ENCODE measurements at regions not wholly inside any gene's neighbourhood (a gene's known extent, or its start where the extent isn't known, plus 50 kb on each side); places are given as distances from the start of the nearest gene placed in this dataset.

DNA sequence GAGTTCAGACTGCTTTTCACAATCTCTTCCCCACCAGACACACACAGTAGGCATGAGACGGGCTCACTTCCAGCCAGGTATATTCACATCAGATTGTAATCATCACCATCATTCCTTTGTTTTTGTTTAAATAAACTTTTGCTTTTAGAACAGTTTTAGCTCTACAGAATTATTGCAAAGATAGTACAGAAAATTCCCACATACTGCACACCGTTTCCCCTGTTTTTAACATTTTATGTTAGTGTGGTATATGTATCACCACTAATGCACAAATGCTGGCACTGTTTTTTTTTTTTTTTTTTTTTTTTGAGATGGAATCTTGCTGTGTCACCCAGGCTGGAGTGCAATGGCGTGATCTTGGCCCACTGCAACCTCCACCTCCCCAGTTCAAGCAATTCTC lies 83.3 kb upstream of the ANO1 start:
- DNase-seq (ENCODE audit: low read depth): no peak

DNA sequence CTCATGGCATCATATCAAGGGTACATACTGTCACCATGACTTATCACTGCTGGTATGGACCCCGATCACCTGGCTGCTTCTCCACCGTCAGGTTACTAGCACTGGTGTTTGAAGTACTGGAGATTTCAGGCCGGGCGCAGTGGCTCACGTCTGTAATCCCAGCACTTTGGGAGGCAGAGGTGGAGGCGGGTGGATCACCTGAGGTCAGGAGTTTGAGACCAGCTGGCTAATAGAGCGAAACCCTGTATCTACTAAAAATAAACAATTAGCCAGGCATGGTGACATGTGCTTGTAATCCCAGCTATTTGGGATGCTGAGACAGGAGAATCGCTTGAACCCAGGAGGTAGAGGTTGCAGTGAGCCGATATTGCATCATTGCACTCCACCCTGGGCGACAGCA lies 82.4 kb upstream of the ANO1 start:
- DNase-seq (ENCODE audit: low read depth): no peak

- DNase-seq (ENCODE audit: low read depth): no peak
These were observed 81.7 kb upstream of the ANO1 start for GRCh38 chr11:69996451-69996850.

DNA sequence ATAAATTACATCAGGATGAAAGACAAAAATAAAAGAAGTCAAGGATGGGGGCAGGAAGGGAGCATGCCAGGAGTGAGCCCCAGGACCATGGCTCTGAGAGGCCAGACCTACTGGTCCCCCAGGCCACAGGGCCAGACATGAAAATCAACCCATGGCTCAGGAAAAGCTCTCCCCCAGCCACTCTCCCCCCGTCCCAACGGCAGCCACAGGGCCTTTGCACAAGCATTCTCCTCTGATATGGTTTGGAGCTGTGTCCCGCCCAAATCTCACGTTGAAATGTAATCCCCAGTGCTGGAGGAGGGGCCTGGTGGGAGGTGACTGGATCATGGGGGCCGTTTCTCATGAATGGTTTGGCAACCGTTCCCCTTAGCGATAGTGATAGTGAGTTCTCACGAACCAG lies 80.8 kb upstream of the ANO1 start:
- no peak for DNase-seq (ENCODE audit: low read depth)

DNA sequence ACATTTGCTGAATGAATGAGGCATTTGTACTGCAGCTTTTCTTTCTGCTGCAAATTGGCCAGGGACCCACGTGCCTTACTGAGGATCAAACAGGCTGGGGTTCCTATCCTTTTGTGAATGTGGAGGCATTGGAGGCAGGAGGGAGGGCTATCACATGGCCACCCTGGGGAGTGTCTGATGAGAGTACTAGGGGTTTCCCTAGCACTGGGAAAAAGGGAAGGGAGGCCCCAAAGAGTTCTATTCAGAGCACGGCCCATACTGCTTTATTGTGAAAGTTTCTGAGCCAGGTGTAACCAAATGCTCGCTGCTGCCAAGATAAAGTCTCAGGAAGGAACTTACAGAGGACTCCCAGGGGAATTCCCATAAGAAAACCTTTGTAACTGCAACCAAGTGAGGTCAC lies 78.4 kb upstream of the ANO1 start:
- DNase-seq (ENCODE audit: low read depth): no peak

DNA sequence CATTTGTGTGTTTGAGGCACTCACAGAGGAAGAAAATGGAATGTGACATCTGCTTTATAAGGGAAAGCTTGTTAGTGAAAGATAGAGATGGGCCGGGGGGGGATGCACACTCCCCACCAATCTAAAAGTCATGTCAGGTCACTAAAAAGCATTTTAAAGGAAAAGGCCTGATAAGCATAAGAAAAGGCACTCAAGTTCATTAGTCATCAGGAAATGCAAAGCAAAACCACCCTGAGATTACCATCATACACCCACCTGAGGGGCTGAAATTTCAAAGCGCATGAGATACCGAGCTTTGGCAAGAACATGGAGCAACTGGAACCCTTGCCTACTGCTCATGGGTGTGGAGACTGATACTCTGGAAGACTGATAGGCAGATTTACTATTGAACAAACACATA lies 77.9 kb upstream of the ANO1 start:
- DNase-seq (ENCODE audit: low read depth): no peak

GRCh38 chr11:70001246-70001645 lies 76.9 kb upstream of the ANO1 start:
- DNase-seq (ENCODE audit: low read depth): no peak

- DNase-seq (ENCODE audit: low read depth): peak; percentile 22
These were observed 75.7 kb upstream of the ANO1 start for GRCh38 chr11:70002433-70002832.

- peak; percentile 60 for DNase-seq (ENCODE audit: low read depth)
These were observed 72.9 kb upstream of the ANO1 start for GRCh38 chr11:70005107-70005818.

GRCh38 chr11:70007796-70008195 lies 70.3 kb upstream of the ANO1 start:
- DNase-seq (ENCODE audit: low read depth): no peak

DNA sequence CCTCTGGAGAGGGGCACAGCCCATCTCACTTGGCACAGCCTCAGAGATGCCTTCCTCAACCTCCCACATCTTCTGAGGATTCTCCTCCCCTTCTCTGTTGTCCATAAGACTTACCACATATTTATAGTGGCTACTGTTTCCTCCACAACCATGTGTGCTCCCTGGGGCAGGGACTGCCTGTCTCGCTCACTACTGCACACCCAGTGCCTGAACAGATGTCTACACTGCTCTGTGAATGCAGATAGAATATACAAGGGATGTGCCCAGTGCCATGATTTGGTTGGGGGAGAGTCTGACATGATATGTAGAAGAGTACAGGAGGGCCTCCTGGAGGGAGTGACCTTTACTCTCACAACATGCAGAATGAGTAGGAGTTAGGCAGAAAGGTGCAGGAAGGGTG lies 67.3 kb upstream of the ANO1 start:
- no peak for DNase-seq (ENCODE audit: low read depth)

GRCh38 chr11:70012134-70012733 lies 65.9 kb upstream of the ANO1 start:
- DNase-seq (ENCODE audit: low read depth): no peak

DNA sequence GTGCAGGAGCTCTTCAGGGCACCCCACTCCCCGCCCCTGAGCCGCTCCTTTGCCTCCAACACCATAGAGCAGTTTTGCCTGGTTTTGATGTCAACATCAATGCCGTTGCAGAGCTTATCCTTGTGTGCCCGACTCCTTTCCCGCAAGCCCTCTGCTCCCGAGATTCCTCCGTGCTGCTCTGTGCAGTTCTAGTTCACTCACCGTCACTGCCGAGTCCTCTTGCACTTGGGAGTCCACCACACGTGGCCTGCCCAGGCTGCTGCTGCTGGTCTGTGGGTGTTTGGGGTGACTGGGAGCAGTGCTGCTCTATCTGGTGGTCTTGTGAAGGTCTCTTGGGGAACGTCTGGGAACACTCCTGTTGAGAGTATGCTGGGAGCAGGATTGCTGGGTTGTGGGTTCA lies 63.8 kb upstream of the ANO1 start:
- no peak for DNase-seq (ENCODE audit: low read depth)

- DNase-seq (ENCODE audit: low read depth): peak; percentile 60
These were observed 61.3 kb upstream of the ANO1 start for GRCh38 chr11:70016666-70017367.

GRCh38 chr11:70018816-70019215 lies 59.3 kb upstream of the ANO1 start:
- no peak for DNase-seq (ENCODE audit: low read depth)

GRCh38 chr11:70019576-70020011 lies 58.5 kb upstream of the ANO1 start:
- no peak for DNase-seq (ENCODE audit: low read depth)

- DNase-seq (ENCODE audit: low read depth): no peak
These were observed 57.5 kb upstream of the ANO1 start for GRCh38 chr11:70020336-70021214.

DNA sequence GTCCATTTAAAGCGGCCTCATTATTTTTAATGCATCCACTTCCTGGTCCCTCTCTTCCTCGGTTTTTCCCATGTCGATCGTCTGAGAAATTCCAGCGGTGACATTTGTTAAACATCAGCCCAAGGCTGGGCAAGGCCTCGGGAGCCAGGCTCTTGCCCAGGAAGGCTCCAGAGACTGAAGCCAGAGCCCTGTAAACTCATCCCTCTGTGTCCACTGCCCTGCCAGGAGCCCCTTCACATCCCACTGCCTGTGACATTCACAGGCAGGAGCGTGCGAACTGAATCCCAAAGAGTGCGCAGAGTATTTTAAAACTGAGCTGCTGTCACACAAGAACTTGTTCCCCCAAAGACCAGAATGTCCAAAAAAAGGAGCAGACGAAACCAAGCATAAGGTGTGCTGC lies 56.5 kb upstream of the ANO1 start:
- DNase-seq (ENCODE audit: low read depth): no peak

- DNase-seq (ENCODE audit: low read depth): no peak
These were observed 53.9 kb upstream of the ANO1 start for GRCh38 chr11:70024036-70024772.

DNA sequence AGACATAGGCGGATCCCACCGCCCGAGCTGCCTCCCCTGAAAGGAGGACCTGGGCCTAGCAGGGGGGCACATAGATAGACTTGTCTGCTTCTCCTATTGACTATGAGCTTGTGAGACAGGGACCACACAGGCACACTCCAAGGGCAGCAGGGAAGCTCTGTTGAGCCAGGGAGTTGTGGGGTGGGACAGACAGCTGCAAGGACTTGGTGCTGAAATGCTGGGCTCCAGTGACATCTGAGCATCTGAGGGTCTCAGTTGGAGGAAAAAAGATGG lies 53.4 kb upstream of the ANO1 start:
- no peak for DNase-seq (ENCODE audit: low read depth)

DNA sequence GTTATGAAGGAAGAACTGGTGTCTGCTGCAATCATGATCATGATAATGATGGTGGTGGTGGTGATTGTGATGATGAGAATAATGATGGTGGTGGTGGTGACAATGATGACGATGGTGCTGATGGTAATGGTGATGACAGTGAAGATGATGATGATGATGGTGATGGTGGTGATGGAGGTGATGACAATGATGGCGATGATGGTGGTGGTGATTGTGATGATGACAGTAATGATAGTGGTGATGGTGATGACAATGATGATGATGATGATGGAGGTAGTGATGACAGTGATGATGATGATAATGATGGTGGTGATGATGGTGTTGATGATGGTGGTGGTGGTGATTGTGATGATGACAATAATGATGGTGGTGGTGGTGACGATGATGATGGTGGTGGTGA lies 52.8 kb upstream of the ANO1 start:
- no peak for DNase-seq (ENCODE audit: low read depth)

- DNase-seq (ENCODE audit: low read depth): no peak
These were observed 52.1 kb upstream of the ANO1 start for GRCh38 chr11:70026012-70026411.

Measured in iris pigment epithelial cell (primary cell).